22Rv1 (cell line): ENCODE measurements at regions not wholly inside any gene's neighbourhood (a gene's known extent, or its start where the extent isn't known, plus 50 kb on each side); places are given as distances from the start of the nearest gene placed in this dataset.
A peak's percentile ranks its signal among the peaks of the same experiment; 100 is the strongest.
"Not testable (repeated sequence)": the region's sequence is repeated elsewhere in the genome, so short reads cannot be mapped to it uniquely, and the experiment has no call there.

Experiments
- H3K27ac ChIP-seq: fragments of 450-650 bp; 2 replicates; pipeline ENCODE4 v1.5.1; 2017
- CTCF ChIP-seq: fragments of 450-650 bp; IDR thresholded peaks from 2 replicates; pipeline ENCODE4 v1.5.1; 2017; ENCODE audit warnings: mild to moderate bottlenecking
- ZFX ChIP-seq: fragments of 450-650 bp; IDR thresholded peaks from 2 replicates; pipeline ENCODE4 v1.6.1; 2017; ENCODE audit warnings: antibody characterized with exemption, borderline replicate concordance

- H3K27ac ChIP-seq, result no peak overlapping the region
- TF ChIP-seq CTCF (no peak), ZFX (no peak)
These were observed 116.0 kb upstream of the LPCAT1 start for GRCh38 chr5:1639757-1640156.

- no peak for TF ChIP-seq CTCF
- no peak for TF ChIP-seq ZFX
- no peak overlapping the region for H3K27ac ChIP-seq
These were observed 115.1 kb upstream of the LPCAT1 start for GRCh38 chr5:1638658-1639400.

GRCh38 chr5:1637639-1638481, 114.1 kb upstream of the LPCAT1 start:
- no peak overlapping the region for H3K27ac ChIP-seq
- TF ChIP-seq ZFX, result no peak
- no peak for TF ChIP-seq CTCF

- no peak overlapping the region for H3K27ac ChIP-seq
These were observed 113.3 kb upstream of the LPCAT1 start for GRCh38 chr5:1636981-1637638.

GRCh38 chr5:1636208-1636770, 112.5 kb upstream of the LPCAT1 start:
- H3K27ac ChIP-seq, result not testable (repeated sequence)

More at GRCh38 chr5:1636981-1637638, 113.3 kb upstream of the LPCAT1 start:
- TF ChIP-seq ZFX, result no peak
- TF ChIP-seq CTCF, result no peak

GRCh38 chr5:1635477-1635876, 111.7 kb upstream of the LPCAT1 start:
- not testable (repeated sequence) for H3K27ac ChIP-seq

- peak overlapping the region; percentile 65 for H3K27ac ChIP-seq
These were observed 110.5 kb upstream of the LPCAT1 start for GRCh38 chr5:1634337-1634661.

More at GRCh38 chr5:1634337-1634661, 110.5 kb upstream of the LPCAT1 start:
- TF ChIP-seq CTCF (no peak), ZFX (no peak)
